Endodermal cell (in vitro differentiated cells): ENCODE measurements at regions not wholly inside any gene's neighbourhood (a gene's known extent, or its start where the extent isn't known, plus 50 kb on each side); places are given as distances from the start of the nearest gene placed in this dataset.

Experiments
- DNase-seq: peaks from one replicate; pipeline ENCODE4 v3.0.0-alpha.2; 2017
- H3K27ac ChIP-seq: 2 replicates; pipeline ENCODE4 v1.5.1; 2013; ENCODE audit warnings: mild to moderate bottlenecking, low read depth, low read length, moderate library complexity
- H3K27me3 ChIP-seq: 2 replicates; pipeline ENCODE4 v1.6.1; 2013; ENCODE audit warnings: mild to moderate bottlenecking, low read length, moderate library complexity; ENCODE audit not compliant: insufficient read depth, control insufficient read depth, poor library complexity, severe bottlenecking
- H3K36me3 ChIP-seq: 2 replicates; pipeline ENCODE4 v1.7.0; 2013; ENCODE audit warnings: mild to moderate bottlenecking, low read length, moderate library complexity; ENCODE audit not compliant: control insufficient read depth, insufficient read depth
- H3K4me1 ChIP-seq: one replicate; pipeline ENCODE4 v1.7.0; 2013; ENCODE audit warnings: low read length; ENCODE audit not compliant: control insufficient read depth, insufficient read depth
- H3K4me3 ChIP-seq: 2 replicates; pipeline ENCODE4 v1.5.1; 2013; ENCODE audit warnings: mild to moderate bottlenecking, low read length, moderate library complexity
- H3K9ac ChIP-seq: 2 replicates; pipeline ENCODE4 v1.6.1; 2013; ENCODE audit warnings: mild to moderate bottlenecking, low read length, moderate library complexity; ENCODE audit not compliant: poor library complexity, severe bottlenecking; ENCODE audit errors: extremely low read depth
- H3K9me3 ChIP-seq: 2 replicates; pipeline ENCODE4 v1.6.1; 2013; ENCODE audit warnings: mild to moderate bottlenecking, low read length, moderate library complexity; ENCODE audit not compliant: control insufficient read depth
- H3K27ac Mint-ChIP-seq: 2 replicates; pipeline ENCODE4 v1.8.0; 2020; ENCODE audit warnings: mixed read lengths
- H3K27me3 Mint-ChIP-seq: 2 replicates; pipeline ENCODE4 v1.8.0; 2021; ENCODE audit warnings: mild to moderate bottlenecking, mixed read lengths; ENCODE audit not compliant: insufficient read depth
- H3K36me3 Mint-ChIP-seq: 2 replicates; pipeline ENCODE4 v1.8.0; 2020; ENCODE audit warnings: low read depth, mixed read lengths
- H3K4me1 Mint-ChIP-seq: 2 replicates; pipeline ENCODE4 v1.8.0; 2020; ENCODE audit warnings: mixed read lengths
- H3K4me3 Mint-ChIP-seq: 2 replicates; pipeline ENCODE4 v1.8.0; 2020; ENCODE audit warnings: mild to moderate bottlenecking, moderate library complexity, mixed read lengths
- H3K9me3 Mint-ChIP-seq: 2 replicates; pipeline ENCODE4 v1.8.0; 2020; ENCODE audit warnings: mild to moderate bottlenecking, mixed read lengths
- WGBS, 2 experiments: methylation state at CpG; one replicate each; pipeline versions ENCODE4 v1.1.5 to v1.1.7; 2013; ENCODE audit warnings: missing lambda C conversion rate in 2 of 2, mixed read lengths in 1 of 2; ENCODE audit not compliant: insufficient coverage in 1 of 2, insufficient read length in 1 of 2; 5-methylcytosine and 5-hydroxymethylcytosine counted together
- TF ChIP-seq, protein P1 (sequence below): fragments of 200-600 bp; sonication (generic); conservative IDR thresholded peaks from 2 replicates; pipeline ENCODE4 v1.5.0; 2021; ENCODE audit warnings: antibody characterized with exemption, mild to moderate bottlenecking

- no peaks in the 10 kb centered on the region for H3K4me1 ChIP-seq
- no peak overlapping the region for H3K27ac ChIP-seq
- H3K9ac ChIP-seq = no peak overlapping the region
- no peaks in the 10 kb centered on the region for H3K4me1 Mint-ChIP-seq
- H3K27me3 Mint-ChIP-seq = no peaks in the 10 kb centered on the region
- TF ChIP-seq, protein P1, sequence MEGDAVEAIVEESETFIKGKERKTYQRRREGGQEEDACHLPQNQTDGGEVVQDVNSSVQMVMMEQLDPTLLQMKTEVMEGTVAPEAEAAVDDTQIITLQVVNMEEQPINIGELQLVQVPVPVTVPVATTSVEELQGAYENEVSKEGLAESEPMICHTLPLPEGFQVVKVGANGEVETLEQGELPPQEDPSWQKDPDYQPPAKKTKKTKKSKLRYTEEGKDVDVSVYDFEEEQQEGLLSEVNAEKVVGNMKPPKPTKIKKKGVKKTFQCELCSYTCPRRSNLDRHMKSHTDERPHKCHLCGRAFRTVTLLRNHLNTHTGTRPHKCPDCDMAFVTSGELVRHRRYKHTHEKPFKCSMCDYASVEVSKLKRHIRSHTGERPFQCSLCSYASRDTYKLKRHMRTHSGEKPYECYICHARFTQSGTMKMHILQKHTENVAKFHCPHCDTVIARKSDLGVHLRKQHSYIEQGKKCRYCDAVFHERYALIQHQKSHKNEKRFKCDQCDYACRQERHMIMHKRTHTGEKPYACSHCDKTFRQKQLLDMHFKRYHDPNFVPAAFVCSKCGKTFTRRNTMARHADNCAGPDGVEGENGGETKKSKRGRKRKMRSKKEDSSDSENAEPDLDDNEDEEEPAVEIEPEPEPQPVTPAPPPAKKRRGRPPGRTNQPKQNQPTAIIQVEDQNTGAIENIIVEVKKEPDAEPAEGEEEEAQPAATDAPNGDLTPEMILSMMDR = peak; percentile 40
- no peak overlapping the region for H3K27ac Mint-ChIP-seq
- peaks cover 11% of the 10 kb centered on the region for H3K9me3 ChIP-seq
- H3K36me3 ChIP-seq = no peaks in the 10 kb centered on the region
- H3K27me3 ChIP-seq = no peaks in the 10 kb centered on the region
- no peak for DNase-seq
- no peak overlapping the region for H3K4me3 ChIP-seq
- WGBS, 2 experiments = 54 to 84% methylated on average over 1 of the region's 1 CpG
- peaks cover 2% of the 10 kb centered on the region for H3K36me3 Mint-ChIP-seq
- peaks cover 16% of the 10 kb centered on the region for H3K9me3 Mint-ChIP-seq
- no peak overlapping the region for H3K4me3 Mint-ChIP-seq
Observed at GRCh38 chr5:23419115-23419514, 88.3 kb upstream of the PRDM9 start.

DNA sequence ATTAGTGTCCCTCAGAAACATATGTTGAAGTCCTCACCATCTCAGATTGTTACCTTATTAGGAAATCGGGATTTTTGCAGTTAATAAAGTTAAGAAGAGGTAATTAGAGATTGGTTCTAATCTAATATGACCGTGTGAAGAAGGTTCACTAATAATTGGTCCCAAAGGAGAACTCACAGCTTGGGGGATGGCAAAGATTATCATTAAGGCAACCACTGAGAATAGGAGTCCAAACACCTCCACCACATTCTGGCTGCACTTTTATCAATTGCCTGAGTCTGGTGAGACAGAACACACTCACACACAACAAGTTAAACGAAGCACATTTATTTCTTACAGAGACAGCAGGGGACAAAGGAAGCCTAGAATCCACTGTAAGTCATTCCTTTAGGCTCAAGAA, 94.9 kb upstream of the PRDM9 start:
- 68 to 100% methylated on average over 1 to 3 of the region's 3 CpGs for WGBS, 2 experiments
- no peaks in the 10 kb centered on the region for H3K36me3 Mint-ChIP-seq
- H3K9me3 ChIP-seq = no peaks in the 10 kb centered on the region
- no peak overlapping the region for H3K4me3 Mint-ChIP-seq
- H3K9ac ChIP-seq = no peak overlapping the region
- no peak overlapping the region for H3K27ac ChIP-seq
- H3K27me3 ChIP-seq = no peaks in the 10 kb centered on the region
- H3K4me3 ChIP-seq = no peak overlapping the region
- no peak for DNase-seq
- no peaks in the 10 kb centered on the region for H3K27me3 Mint-ChIP-seq
- H3K27ac Mint-ChIP-seq = no peak overlapping the region
- TF ChIP-seq, protein P1 = no peak
- H3K4me1 ChIP-seq = no peaks in the 10 kb centered on the region
- no peaks in the 10 kb centered on the region for H3K9me3 Mint-ChIP-seq
- H3K4me1 Mint-ChIP-seq = no peaks in the 10 kb centered on the region
- H3K36me3 ChIP-seq = no peaks in the 10 kb centered on the region

GRCh38 chr5:23411994-23412393, 95.4 kb upstream of the PRDM9 start:
- Mint-ChIP-seq H3K9me3 (no peaks in the 10 kb centered on the region), H3K36me3 (no peaks in the 10 kb centered on the region), H3K27me3 (no peaks in the 10 kb centered on the region), H3K27ac (no peak overlapping the region), H3K4me1 (no peaks in the 10 kb centered on the region), H3K4me3 (no peak overlapping the region)
- no peaks in the 10 kb centered on the region for H3K27me3 ChIP-seq
- no CpG with 5 or more reads among the region's 2 CpGs for whole genome bisulfite sequencing, 2 experiments
- no peak overlapping the region for H3K27ac ChIP-seq
- TF ChIP-seq, protein P1 = no peak
- no peak for DNase-seq
- no peaks in the 10 kb centered on the region for H3K9me3 ChIP-seq
- no peaks in the 10 kb centered on the region for H3K4me1 ChIP-seq
- no peak overlapping the region for H3K9ac ChIP-seq
- no peak overlapping the region for H3K4me3 ChIP-seq
- H3K36me3 ChIP-seq = no peaks in the 10 kb centered on the region
